Esophagus muscularis mucosa (tissue), 4 donors: ENCODE measurements at regions not wholly inside any gene's neighbourhood (a gene's known extent, or its start where the extent isn't known, plus 50 kb on each side); places are given as distances from the start of the nearest gene placed in this dataset.
A peak's percentile ranks its signal among the peaks of the same experiment; 100 is the strongest.

ENCODE experiments used
- DNase-seq: peaks from one replicate; pipeline ENCODE4 v3.0.0-alpha.2; 2017; ENCODE audit errors: extremely low spot score
- H3K27ac ChIP-seq, 4 donors: fragments of 200-600 bp; sonication (generic); replicated peaks in 1 of 4; 1 replicate in 3 of 4; 2 replicates in 1 of 4; pipeline ENCODE4 v1.5.1; 2016 to 2019; ENCODE audit warnings: mild to moderate bottlenecking in 1 of 4
- H3K27me3 ChIP-seq, 4 donors: fragments of 200-600 bp; sonication (generic); one replicate each; pipeline versions ENCODE4 v1.5.1 to v1.6.0; 2016 to 2019
- H3K36me3 ChIP-seq, 4 donors: fragments of 200-600 bp; sonication (generic); one replicate each; pipeline ENCODE4 v1.5.1; 2016 to 2019
- H3K4me1 ChIP-seq, 4 donors: fragments of 200-600 bp; sonication (generic); one replicate each; pipeline ENCODE4 v1.5.1; 2016 to 2019
- H3K4me3 ChIP-seq, 4 donors: fragments of 200-600 bp; sonication (generic); 1 replicate in 2 of 4; 2 replicates in 2 of 4; pipeline ENCODE4 v1.5.1; 2016 to 2019; ENCODE audit warnings: mild to moderate bottlenecking in 4 of 4, moderate library complexity in 1 of 4
- H3K9me3 ChIP-seq, 4 donors: fragments of 200-600 bp; sonication (generic); 1 replicate in 3 of 4; 2 replicates in 1 of 4; pipeline ENCODE4 v1.5.1; 2016 to 2019
- EP300 ChIP-seq: sonication (generic); formaldehyde crosslinking; IDR thresholded peaks from one replicate; pipeline ENCODE4 v1.6.1; 2017; ENCODE audit warnings: antibody characterized with exemption
- POLR2A ChIP-seq: fragments of 450-650 bp; IDR thresholded peaks from one replicate; pipeline ENCODE4 v1.6.1; 2017; ENCODE audit warnings: antibody characterized with exemption, moderate library complexity, mild to moderate bottlenecking, low read depth
- POLR2AphosphoS5 ChIP-seq, 2 donors: sonication (generic); formaldehyde crosslinking; IDR thresholded peaks; one replicate each; pipeline ENCODE4 v1.6.1; 2017; ENCODE audit warnings: antibody characterized with exemption in 2 of 2
- WGBS: methylation state at CpG from one replicate; pipeline ENCODE4 v1.1.5; 2018; 5-methylcytosine and 5-hydroxymethylcytosine counted together
- intact Hi-C: fragments of 100-400 bp; cut with DNase I; formaldehyde crosslinking; loops from one replicate; pipeline ENCODE4 v1.15.1; 2023
- TF ChIP-seq, protein P1 (sequence below), 3 experiments: fragments of 200-600 bp in 2 of 3; fragments of 450-650 bp in 1 of 3; sonication (generic) in 2 of 3; IDR thresholded peaks; one replicate each; pipeline ENCODE4 v1.5.1; 2017 to 2019; ENCODE audit warnings: antibody characterized with exemption in 3 of 3, mild to moderate bottlenecking in 2 of 3, moderate library complexity in 1 of 3

DNA sequence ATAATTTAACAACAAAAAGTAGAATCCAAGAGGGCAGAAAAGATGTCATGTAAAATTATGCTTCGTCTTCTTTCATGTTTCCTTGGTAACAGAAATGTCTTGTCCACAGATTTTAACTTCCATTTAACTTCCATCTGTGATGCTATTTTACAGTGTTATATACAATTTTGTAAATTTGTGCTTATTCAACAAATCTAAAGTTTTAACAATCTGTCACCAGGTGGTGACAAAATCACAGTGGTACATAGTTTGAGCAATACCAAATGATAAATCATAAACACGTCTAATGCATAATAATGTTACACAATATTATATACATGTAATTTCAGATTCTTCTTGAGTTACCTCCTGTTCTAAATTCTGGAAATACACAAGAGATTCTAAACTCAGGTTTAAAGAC, 784.4 kb upstream of the CELF2 start:
- Histone ChIP-seq H3K27ac (no peak overlapping the region), H3K36me3 (no peaks in the 10 kb centered on the region), H3K4me3 (no peak overlapping the region), H3K4me1 (no peaks in the 10 kb centered on the region), H3K27me3 (no peaks in the 10 kb centered on the region), H3K9me3 (no peaks in the 10 kb centered on the region)
- DNase-seq = no peak
- WGBS = 57% methylated on average over 2 of the region's 2 CpGs
- no peak for TF ChIP-seq EP300
- TF ChIP-seq POLR2A = no peak
- TF ChIP-seq, protein P1, sequence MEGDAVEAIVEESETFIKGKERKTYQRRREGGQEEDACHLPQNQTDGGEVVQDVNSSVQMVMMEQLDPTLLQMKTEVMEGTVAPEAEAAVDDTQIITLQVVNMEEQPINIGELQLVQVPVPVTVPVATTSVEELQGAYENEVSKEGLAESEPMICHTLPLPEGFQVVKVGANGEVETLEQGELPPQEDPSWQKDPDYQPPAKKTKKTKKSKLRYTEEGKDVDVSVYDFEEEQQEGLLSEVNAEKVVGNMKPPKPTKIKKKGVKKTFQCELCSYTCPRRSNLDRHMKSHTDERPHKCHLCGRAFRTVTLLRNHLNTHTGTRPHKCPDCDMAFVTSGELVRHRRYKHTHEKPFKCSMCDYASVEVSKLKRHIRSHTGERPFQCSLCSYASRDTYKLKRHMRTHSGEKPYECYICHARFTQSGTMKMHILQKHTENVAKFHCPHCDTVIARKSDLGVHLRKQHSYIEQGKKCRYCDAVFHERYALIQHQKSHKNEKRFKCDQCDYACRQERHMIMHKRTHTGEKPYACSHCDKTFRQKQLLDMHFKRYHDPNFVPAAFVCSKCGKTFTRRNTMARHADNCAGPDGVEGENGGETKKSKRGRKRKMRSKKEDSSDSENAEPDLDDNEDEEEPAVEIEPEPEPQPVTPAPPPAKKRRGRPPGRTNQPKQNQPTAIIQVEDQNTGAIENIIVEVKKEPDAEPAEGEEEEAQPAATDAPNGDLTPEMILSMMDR (IDR thresholded peaks at IDR 0.05) = peak in 1 of 3 experiments; percentile 21
- no peak for TF ChIP-seq POLR2AphosphoS5 (IDR thresholded peaks at IDR 0.05)
- intact Hi-C loops = no loop called here

GRCh38 chr10:10235003-10235402, 782.7 kb upstream of the CELF2 start:
- H3K4me1 ChIP-seq = no peaks in the 10 kb centered on the region
- H3K27me3 ChIP-seq = no peaks in the 10 kb centered on the region
- H3K9me3 ChIP-seq = no peaks in the 10 kb centered on the region
- H3K36me3 ChIP-seq = no peaks in the 10 kb centered on the region
- 79% methylated on average over 3 of the region's 3 CpGs for WGBS
- DNase-seq = no peak
- H3K4me3 ChIP-seq = no peak overlapping the region
- intact Hi-C loops = no loop called here
- no peak overlapping the region for H3K27ac ChIP-seq
- TF ChIP-seq POLR2AphosphoS5 (IDR thresholded peaks at IDR 0.05) (no peak), POLR2A (no peak), EP300 (no peak)
- TF ChIP-seq, protein P1 (IDR thresholded peaks at IDR 0.05) = no peak

GRCh38 chr10:10247585-10247984, 770.1 kb upstream of the CELF2 start:
- no peak for DNase-seq
- intact Hi-C loops = no loop called here
- Histone ChIP-seq H3K4me1 (no peaks in the 10 kb centered on the region), H3K9me3 (peaks cover 0 to 7% (median 5%) of the 10 kb centered on the region in 4 donors), H3K27ac (no peak overlapping the region), H3K27me3 (no peaks in the 10 kb centered on the region), H3K4me3 (no peak overlapping the region), H3K36me3 (no peaks in the 10 kb centered on the region)
- WGBS = 91% methylated on average over 6 of the region's 6 CpGs
- TF ChIP-seq EP300 (no peak), POLR2A (no peak), POLR2AphosphoS5 (IDR thresholded peaks at IDR 0.05) (no peak)
- TF ChIP-seq, protein P1 (IDR thresholded peaks at IDR 0.05) = no peak

DNA sequence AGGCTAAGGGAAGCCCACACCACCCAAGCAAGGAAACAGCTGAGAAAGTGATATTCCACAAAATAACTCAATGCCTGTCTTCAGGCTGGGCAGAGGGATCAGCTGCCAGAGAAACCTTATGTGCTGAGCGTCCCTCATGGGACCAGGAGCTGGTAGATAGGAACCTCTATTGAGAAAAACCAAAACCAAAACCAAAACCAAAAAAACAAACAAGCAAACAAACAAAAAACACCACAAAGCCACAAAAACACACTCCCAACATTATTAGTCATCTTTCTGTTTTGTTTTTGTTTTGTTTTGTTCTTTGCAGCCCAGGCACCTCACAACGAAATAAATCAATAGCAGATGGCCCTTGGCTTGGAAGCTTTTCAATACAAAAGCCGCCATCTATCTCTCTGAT, 760.8 kb upstream of the CELF2 start:
- TF ChIP-seq EP300 = no peak
- TF ChIP-seq POLR2A = no peak
- TF ChIP-seq POLR2AphosphoS5 (IDR thresholded peaks at IDR 0.05) = no peak
- TF ChIP-seq, protein P1 (IDR thresholded peaks at IDR 0.05) = no peak
- WGBS = 76% methylated on average over 3 of the region's 3 CpGs
- no peaks in the 10 kb centered on the region for H3K36me3 ChIP-seq
- H3K4me1 ChIP-seq = no peaks in the 10 kb centered on the region
- H3K27me3 ChIP-seq = no peaks in the 10 kb centered on the region
- H3K4me3 ChIP-seq = no peak overlapping the region
- no peak overlapping the region for H3K27ac ChIP-seq
- DNase-seq = no peak
- peaks cover 0 to 6% (median 2%) of the 10 kb centered on the region in 4 donors for H3K9me3 ChIP-seq
- intact Hi-C loops = no loop called here

DNA sequence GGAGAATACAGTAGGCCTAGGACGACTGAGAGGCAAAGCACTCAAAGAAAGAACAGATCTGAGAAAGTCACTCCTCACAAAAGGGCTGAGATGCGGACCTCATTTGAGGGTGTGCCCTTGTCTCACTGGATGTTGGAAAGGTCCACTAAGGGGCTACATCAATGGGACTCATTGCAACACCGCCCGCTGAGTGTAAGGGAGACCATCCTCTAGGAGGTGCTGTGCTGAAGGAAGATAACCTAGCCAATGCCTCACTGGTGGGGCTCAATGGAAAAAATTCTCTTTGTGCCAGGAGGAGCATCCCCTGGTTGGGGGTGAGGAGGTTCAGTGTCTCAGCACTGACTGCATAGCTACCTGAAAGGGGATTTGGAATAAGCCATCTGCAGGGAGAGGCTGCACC, 758.7 kb upstream of the CELF2 start:
- Histone ChIP-seq H3K36me3 (no peaks in the 10 kb centered on the region), H3K27me3 (no peaks in the 10 kb centered on the region), H3K9me3 (peaks cover 0 to 6% (median 2%) of the 10 kb centered on the region in 4 donors), H3K27ac (no peak overlapping the region), H3K4me3 (no peak overlapping the region), H3K4me1 (no peaks in the 10 kb centered on the region)
- WGBS = 89% methylated on average over 4 of the region's 4 CpGs
- intact Hi-C loops = no loop called here
- DNase-seq = no peak
- TF ChIP-seq POLR2A (no peak), POLR2AphosphoS5 (IDR thresholded peaks at IDR 0.05) (no peak), EP300 (no peak)
- TF ChIP-seq, protein P1 (IDR thresholded peaks at IDR 0.05) = no peak
